ENCODE measurements at regions not wholly inside any gene's neighbourhood (a gene's known extent, or its start where the extent isn't known, plus 50 kb on each side); places are given as distances from the start of the nearest gene placed in this dataset.
"Not testable (repeated sequence)": the region's sequence is repeated elsewhere in the genome, so short reads cannot be mapped to it uniquely, and the experiment has no call there.

DNA sequence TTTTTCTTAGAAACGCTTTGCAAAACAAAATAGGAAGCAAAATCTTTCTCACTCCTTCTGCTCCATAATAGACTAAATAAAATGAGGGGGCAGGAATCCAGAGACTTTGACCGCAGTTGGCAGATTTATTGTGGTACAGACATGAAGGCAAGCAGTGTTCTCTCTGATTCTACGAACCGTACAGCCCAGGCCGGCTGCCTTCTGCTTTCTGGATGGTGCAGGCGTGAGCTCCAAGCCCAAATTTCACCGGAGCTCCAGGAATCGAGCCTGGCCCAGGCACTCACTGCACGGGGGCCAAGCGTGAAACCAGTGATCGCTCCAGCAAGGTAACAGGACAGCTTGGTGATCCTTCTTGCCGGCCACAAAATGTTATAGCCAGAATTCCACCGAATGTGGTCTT is 202.9 kb downstream of the GOLGA6L6 start:
- ATAC-seq; H3K27ac Mint-ChIP-seq; H3K4me1 Mint-ChIP-seq; CTCF ChIA-PET; H3K27me3 Mint-ChIP-seq (ENCODE audit: low read depth); DNase-seq (ENCODE audit: low spot score); H3K4me3 Mint-ChIP-seq; POLR2A ChIA-PET: not testable (repeated sequence)
- peaks cover 15% of the 10 kb centered on the region for H3K36me3 Mint-ChIP-seq
- H3K9me3 Mint-ChIP-seq, result peaks cover 15% of the 10 kb centered on the region

DNA sequence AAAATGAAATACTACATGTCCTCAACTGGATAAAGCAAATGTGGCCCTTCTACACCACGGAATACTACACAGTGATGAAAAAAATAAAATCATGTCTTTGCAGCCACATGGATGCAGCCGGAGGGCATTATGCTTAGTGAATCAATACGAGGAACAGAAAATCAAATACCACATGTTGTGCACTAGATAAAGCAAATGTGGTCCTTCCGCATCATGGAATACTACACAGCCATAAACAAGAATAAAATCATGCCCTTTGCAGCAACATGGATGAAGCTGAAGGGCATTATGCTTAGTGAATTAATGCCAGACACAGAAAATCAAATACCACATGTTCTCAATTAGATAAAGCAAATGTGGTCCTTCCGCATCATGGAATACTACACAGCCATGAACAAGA is 204.4 kb downstream of the GOLGA6L6 start:
- H3K4me3 Mint-ChIP-seq; ATAC-seq; H3K27ac Mint-ChIP-seq; DNase-seq (ENCODE audit: low spot score); H3K4me1 Mint-ChIP-seq; POLR2A ChIA-PET; H3K27me3 Mint-ChIP-seq (ENCODE audit: low read depth); CTCF ChIA-PET: not testable (repeated sequence)
- Mint-ChIP-seq H3K36me3 (peaks cover 19% of the 10 kb centered on the region), H3K9me3 (peaks cover 20% of the 10 kb centered on the region)

DNA sequence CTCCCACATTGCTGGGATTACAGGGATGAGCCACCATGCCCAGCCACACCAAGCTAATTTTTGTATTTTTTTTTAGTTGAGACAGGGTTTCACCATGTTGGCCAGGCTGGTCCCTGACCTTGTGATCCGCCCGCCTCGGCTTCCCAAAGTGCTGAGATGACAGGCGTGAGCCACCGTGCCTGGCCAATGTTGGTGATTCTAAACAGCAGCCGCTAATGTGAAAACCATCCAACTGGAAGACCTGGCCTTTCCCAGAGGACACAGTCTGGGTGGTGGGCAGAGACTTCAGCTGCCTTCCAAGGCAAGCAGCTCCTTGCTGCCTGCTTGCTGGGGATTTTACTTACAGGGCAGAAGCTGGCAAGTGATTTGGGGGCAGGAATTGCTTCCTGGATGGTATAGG is 207.1 kb downstream of the GOLGA6L6 start:
- ATAC-seq; CTCF ChIA-PET; DNase-seq (ENCODE audit: low spot score): not testable (repeated sequence)

DNA sequence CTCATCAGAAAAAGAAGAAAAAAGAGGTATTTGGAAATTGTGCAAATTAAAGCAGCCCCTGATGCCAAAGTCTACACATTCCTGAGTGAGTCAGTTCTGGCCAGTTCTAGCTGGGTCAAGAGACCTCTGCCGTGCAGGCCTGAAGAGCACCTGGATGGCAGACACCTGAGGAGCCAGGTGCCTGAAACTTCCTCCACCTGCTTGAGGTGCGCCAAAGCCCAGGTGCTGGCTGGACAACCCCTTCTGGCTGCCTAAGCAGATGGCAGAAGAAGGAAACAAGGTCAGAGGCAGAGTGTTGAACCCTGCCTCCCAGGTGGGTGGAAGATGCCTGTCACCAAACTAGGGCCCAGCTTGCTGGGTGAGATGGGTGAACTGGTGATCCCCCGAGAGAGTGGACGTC is 215.8 kb downstream of the GOLGA6L6 start:
- CTCF ChIA-PET; ATAC-seq; H3K27me3 Mint-ChIP-seq (ENCODE audit: low read depth); DNase-seq (ENCODE audit: low spot score); H3K27ac Mint-ChIP-seq; H3K36me3 Mint-ChIP-seq; POLR2A ChIA-PET; H3K4me1 Mint-ChIP-seq; H3K4me3 Mint-ChIP-seq: not testable (repeated sequence)
- peaks cover 18% of the 10 kb centered on the region for H3K9me3 Mint-ChIP-seq

More for the DNA sequence above, 207.1 kb downstream of the GOLGA6L6 start:
- H3K4me3 Mint-ChIP-seq; H3K27me3 Mint-ChIP-seq (ENCODE audit: low read depth); POLR2A ChIA-PET; H3K27ac Mint-ChIP-seq; H3K4me1 Mint-ChIP-seq: not testable (repeated sequence)
- Mint-ChIP-seq H3K36me3 (peaks cover 19% of the 10 kb centered on the region), H3K9me3 (peaks cover 20% of the 10 kb centered on the region)

DNA sequence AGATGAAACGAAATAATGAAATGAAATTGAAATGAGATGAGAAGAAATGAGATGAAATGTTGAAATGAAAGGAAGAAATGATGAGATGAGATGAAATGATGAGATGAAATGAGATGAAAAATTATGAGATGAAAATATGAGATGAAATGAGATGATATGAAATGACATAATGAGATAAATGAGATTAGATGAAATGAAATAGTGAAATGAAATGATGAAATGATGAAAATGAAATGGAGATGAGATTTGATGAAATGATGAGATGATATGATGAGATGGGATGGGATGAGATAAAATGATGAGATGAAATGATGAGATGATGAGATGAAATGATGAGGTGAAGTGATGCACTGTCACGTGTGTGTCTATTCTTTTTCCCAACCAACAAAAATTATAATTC is 224.5 kb downstream of the GOLGA6L6 start:
- H3K27ac Mint-ChIP-seq; H3K27me3 Mint-ChIP-seq (ENCODE audit: low read depth); H3K4me1 Mint-ChIP-seq; CTCF ChIA-PET; H3K4me3 Mint-ChIP-seq; DNase-seq (ENCODE audit: low spot score); POLR2A ChIA-PET; ATAC-seq: not testable (repeated sequence)
- Mint-ChIP-seq H3K36me3 (peaks cover 15% of the 10 kb centered on the region), H3K9me3 (peaks cover 30% of the 10 kb centered on the region)

DNA sequence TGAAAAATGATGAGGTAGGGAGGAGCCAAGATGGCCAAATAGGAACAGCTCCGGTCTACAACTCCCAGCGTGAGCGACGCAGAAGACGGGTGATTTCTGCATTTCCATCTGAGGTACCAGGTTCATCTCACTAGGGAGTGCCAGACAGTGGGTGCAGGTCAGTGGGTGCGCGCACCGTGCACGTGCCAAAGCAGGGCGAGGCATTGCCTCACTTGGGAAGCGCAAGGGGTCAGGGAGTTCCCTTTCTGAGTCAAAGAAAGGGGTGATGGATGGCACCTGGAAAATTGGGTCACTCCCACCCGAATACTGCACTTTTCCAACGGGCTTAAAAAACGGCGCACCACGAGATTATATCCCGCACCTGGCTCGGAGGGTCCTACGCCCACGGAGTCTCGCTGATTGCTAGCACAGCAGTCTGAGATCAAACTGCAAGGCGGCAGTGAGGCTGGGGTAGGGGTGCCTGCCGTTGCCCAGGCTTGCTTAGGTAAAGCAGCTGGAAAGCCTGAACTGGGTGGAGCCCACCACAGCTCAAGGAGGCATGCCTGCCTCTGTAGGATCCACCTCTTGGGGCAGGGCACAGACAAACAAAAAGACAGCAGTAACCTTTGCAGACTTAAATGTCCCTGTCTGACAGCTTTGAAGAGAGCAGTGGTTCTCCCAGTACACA is 230.5 kb downstream of the GOLGA6L6 start:
- POLR2A ChIA-PET; ATAC-seq; DNase-seq (ENCODE audit: low spot score); H3K4me3 Mint-ChIP-seq; H3K27ac Mint-ChIP-seq; H3K4me1 Mint-ChIP-seq; H3K9me3 Mint-ChIP-seq; CTCF ChIA-PET; H3K27me3 Mint-ChIP-seq (ENCODE audit: low read depth): not testable (repeated sequence)
- peaks cover 11% of the 10 kb centered on the region for H3K36me3 Mint-ChIP-seq

DNA sequence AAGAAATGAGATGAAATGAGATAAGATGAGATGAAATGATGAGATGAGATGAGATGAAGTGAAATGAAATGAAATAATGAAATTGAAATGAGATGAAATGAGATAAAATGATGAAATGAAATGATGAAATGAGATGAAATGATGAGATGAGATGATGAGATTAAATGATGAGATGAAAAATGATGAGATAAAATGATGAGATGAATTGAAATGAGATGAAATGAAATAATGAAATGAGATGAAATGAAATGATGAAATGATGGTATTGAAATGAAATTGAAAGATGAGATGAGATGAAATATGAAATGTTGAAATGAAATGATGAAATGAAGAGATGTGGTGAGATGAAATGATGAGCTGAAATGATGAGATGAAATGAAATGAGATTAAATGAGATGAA is 231.0 kb downstream of the GOLGA6L6 start:
- H3K27me3 Mint-ChIP-seq (ENCODE audit: low read depth), result peaks cover 3% of the 10 kb centered on the region; the same call in 1 of the 2 replicates
- H3K27ac Mint-ChIP-seq, result no peak overlapping the region
- CTCF ChIA-PET, result no interaction called here
- H3K4me1 Mint-ChIP-seq, result no peaks in the 10 kb centered on the region
- no peak for TF ChIP-seq JAZF1 (CRISPR knock-in tag; IDR thresholded peaks at IDR 0.05)
- TF ChIP-seq, protein P1, sequence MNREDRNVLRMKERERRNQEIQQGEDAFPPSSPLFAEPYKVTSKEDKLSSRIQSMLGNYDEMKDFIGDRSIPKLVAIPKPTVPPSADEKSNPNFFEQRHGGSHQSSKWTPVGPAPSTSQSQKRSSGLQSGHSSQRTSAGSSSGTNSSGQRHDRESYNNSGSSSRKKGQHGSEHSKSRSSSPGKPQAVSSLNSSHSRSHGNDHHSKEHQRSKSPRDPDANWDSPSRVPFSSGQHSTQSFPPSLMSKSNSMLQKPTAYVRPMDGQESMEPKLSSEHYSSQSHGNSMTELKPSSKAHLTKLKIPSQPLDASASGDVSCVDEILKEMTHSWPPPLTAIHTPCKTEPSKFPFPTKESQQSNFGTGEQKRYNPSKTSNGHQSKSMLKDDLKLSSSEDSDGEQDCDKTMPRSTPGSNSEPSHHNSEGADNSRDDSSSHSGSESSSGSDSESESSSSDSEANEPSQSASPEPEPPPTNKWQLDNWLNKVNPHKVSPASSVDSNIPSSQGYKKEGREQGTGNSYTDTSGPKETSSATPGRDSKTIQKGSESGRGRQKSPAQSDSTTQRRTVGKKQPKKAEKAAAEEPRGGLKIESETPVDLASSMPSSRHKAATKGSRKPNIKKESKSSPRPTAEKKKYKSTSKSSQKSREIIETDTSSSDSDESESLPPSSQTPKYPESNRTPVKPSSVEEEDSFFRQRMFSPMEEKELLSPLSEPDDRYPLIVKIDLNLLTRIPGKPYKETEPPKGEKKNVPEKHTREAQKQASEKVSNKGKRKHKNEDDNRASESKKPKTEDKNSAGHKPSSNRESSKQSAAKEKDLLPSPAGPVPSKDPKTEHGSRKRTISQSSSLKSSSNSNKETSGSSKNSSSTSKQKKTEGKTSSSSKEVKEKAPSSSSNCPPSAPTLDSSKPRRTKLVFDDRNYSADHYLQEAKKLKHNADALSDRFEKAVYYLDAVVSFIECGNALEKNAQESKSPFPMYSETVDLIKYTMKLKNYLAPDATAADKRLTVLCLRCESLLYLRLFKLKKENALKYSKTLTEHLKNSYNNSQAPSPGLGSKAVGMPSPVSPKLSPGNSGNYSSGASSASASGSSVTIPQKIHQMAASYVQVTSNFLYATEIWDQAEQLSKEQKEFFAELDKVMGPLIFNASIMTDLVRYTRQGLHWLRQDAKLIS (CRISPR knock-in tag; IDR thresholded peaks at IDR 0.05; ENCODE audit: borderline replicate concordance), result no peak
- no peak for DNase-seq (ENCODE audit: low spot score)
- H3K9me3 Mint-ChIP-seq, result peaks cover 6% of the 10 kb centered on the region
- POLR2A ChIA-PET, result no interaction called here
- peaks cover 14% of the 10 kb centered on the region for H3K36me3 Mint-ChIP-seq
- ATAC-seq, result no peak
- H3K4me3 Mint-ChIP-seq, result no peak overlapping the region

DNA sequence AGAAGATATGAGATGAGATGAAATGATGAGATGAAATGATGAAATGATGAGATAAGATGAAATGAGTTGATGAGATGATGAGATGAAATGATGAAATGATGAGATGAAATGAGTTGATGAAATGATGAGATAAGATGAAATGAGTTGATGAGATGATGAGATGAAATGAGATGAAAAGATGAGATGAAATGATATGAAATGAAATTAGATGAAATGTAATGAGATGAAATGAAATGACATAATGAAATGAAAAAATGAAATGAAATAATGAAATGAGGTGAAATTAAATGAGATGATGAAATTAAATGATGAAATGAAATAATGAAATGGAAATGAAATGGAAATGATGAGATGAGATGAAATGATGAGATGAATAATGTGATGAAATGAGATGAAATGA is 231.6 kb downstream of the GOLGA6L6 start:
- H3K27me3 Mint-ChIP-seq (ENCODE audit: low read depth); H3K4me3 Mint-ChIP-seq; H3K4me1 Mint-ChIP-seq; POLR2A ChIA-PET; H3K27ac Mint-ChIP-seq; CTCF ChIA-PET; H3K9me3 Mint-ChIP-seq; DNase-seq (ENCODE audit: low spot score); ATAC-seq: not testable (repeated sequence)
- peaks cover 18% of the 10 kb centered on the region for H3K36me3 Mint-ChIP-seq

DNA sequence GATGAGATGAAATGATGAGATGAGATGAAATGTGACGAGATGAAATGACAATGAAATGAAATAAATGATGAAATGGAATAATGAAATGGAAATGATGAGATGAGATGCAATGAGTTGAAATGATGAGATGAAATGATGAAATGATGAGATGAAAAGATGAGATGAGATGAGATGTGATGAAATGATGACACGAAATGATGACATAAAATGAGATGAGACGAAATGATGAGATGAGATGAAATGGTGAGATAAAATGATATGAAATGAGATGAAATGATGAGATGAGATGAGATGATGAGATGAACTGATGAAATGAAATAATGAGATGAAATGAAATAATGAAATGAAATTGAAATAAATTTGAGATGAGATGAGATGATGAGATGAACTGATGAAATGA is 232.2 kb downstream of the GOLGA6L6 start:
- H3K27ac Mint-ChIP-seq; CTCF ChIA-PET; DNase-seq (ENCODE audit: low spot score); H3K27me3 Mint-ChIP-seq (ENCODE audit: low read depth); ATAC-seq; H3K4me3 Mint-ChIP-seq; H3K4me1 Mint-ChIP-seq; POLR2A ChIA-PET: not testable (repeated sequence)
- H3K36me3 Mint-ChIP-seq, result peaks cover 24% of the 10 kb centered on the region
- H3K9me3 Mint-ChIP-seq, result peaks cover 13% of the 10 kb centered on the region
